ENCODE measurements at regions not wholly inside any gene's neighbourhood (a gene's known extent, or its start where the extent isn't known, plus 50 kb on each side); places are given as distances from the start of the nearest gene placed in this dataset.

DNA sequence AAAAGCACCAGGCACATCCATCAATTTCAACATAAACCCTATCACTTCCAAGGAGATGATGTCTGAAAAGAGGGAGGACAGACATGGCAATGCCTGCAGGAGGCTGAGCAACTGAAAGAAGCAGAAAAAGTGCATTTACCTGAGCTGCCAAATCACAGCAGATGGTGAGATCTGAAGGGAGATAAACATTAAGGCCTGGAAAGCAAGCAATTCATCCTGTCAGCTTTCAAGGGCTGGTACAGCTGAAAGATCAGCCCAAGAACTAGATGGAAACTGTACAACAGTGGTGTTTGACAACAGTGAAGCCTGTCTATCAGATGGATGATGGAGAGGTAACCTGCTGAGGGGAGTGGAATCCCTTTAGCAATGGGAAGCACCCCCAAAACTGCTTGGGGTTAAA, 433.2 kb upstream of the ZNF608 start:
- H3K4me1 ChIP-seq (ENCODE audit: insufficient read depth, low read length, poor library complexity, severe bottlenecking), result no peaks in the 10 kb centered on the region
- intact Hi-C loops (cut with micrococcal nuclease; ENCODE audit: unreplicated experiment), result no loop called here
- TF ChIP-seq, protein P1, sequence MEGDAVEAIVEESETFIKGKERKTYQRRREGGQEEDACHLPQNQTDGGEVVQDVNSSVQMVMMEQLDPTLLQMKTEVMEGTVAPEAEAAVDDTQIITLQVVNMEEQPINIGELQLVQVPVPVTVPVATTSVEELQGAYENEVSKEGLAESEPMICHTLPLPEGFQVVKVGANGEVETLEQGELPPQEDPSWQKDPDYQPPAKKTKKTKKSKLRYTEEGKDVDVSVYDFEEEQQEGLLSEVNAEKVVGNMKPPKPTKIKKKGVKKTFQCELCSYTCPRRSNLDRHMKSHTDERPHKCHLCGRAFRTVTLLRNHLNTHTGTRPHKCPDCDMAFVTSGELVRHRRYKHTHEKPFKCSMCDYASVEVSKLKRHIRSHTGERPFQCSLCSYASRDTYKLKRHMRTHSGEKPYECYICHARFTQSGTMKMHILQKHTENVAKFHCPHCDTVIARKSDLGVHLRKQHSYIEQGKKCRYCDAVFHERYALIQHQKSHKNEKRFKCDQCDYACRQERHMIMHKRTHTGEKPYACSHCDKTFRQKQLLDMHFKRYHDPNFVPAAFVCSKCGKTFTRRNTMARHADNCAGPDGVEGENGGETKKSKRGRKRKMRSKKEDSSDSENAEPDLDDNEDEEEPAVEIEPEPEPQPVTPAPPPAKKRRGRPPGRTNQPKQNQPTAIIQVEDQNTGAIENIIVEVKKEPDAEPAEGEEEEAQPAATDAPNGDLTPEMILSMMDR (conservative IDR thresholded peaks at IDR 0.05; ENCODE audit: low read length), result no peak
- TF ChIP-seq EZH2phosphoT487 (IDR thresholded peaks at IDR 0.05; ENCODE audit: borderline replicate concordance, low read depth, low read length), result no peak
- H3K27ac ChIP-seq (ENCODE audit: low read depth, low read length, poor library complexity, severe bottlenecking), result no peak overlapping the region
- no peaks in the 10 kb centered on the region for H4K20me1 ChIP-seq (ENCODE audit: insufficient read depth, low read length)
- H2AFZ ChIP-seq (ENCODE audit: low read length), result no peak overlapping the region
- H3K4me2 ChIP-seq (ENCODE audit: low read length), result no peak overlapping the region
- no peak for DNase-seq (ENCODE audit: low spot score)
- H3K36me3 ChIP-seq (ENCODE audit: insufficient read depth, low read length), result no peaks in the 10 kb centered on the region
- no peak overlapping the region for H3K4me3 ChIP-seq (ENCODE audit: low read depth, low read length, poor library complexity, severe bottlenecking)
- H3K9me2 ChIP-seq (ENCODE audit: insufficient read depth, low read length), result no peaks in the 10 kb centered on the region
- no peaks in the 10 kb centered on the region for H3K9me3 ChIP-seq (ENCODE audit: low read length)
- POLR2A ChIA-PET, result interaction anchor here (0.6 to 3.7 kb wide), 3 partner anchors 8 to 406 kb away, joined by 3 to 16 read pairs (median 3); no protein-coding TSS in a partner anchor
- H3K79me2 ChIP-seq (ENCODE audit: insufficient read depth, low read depth, low read length), result no peaks in the 10 kb centered on the region
- CTCF ChIA-PET (ENCODE audit: unreplicated experiment), result no interaction called here
- BruUV-seq (replicated peaks), result no TSS peak

DNA sequence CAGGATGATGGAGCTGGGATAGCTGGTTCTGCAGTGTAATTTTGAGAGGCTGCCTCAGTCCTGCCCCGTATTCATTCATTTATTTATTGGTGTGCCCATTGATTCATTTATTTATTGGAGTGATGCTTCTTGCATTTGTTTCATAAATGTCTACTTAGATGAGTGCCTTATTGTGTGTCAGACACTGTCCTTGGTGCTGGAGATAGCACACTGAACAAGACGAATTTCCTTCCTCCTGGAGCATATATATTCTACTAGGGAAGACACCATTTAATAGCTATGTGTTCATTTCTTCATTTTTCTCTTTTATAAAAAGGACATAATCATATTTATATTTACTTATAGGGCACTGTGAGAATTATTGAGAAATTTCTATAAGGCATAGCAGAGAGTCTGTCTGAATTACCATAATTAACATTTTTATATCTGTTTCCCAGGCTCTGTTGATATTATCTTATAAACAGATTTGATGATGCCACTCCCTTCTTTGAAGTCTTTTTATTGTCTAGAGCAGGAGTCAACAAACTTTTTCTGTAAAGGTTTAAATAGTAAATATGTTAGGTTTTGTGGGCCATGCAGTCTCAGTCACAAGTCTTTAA, 433.9 kb upstream of the ZNF608 start:
- Histone ChIP-seq H3K4me2 (ENCODE audit: low read length) (no peak overlapping the region), H2AFZ (ENCODE audit: low read length) (no peak overlapping the region), H3K4me1 (ENCODE audit: insufficient read depth, low read length, poor library complexity, severe bottlenecking) (no peaks in the 10 kb centered on the region), H3K27ac (ENCODE audit: low read depth, low read length, poor library complexity, severe bottlenecking) (no peak overlapping the region), H3K9me2 (ENCODE audit: insufficient read depth, low read length) (no peaks in the 10 kb centered on the region), H3K36me3 (ENCODE audit: insufficient read depth, low read length) (no peaks in the 10 kb centered on the region), H3K79me2 (ENCODE audit: insufficient read depth, low read depth, low read length) (no peaks in the 10 kb centered on the region), H3K4me3 (ENCODE audit: low read depth, low read length, poor library complexity, severe bottlenecking) (no peak overlapping the region), H4K20me1 (ENCODE audit: insufficient read depth, low read length) (no peaks in the 10 kb centered on the region), H3K9me3 (ENCODE audit: low read length) (no peaks in the 10 kb centered on the region)
- no peak for TF ChIP-seq EZH2phosphoT487 (IDR thresholded peaks at IDR 0.05; ENCODE audit: borderline replicate concordance, low read depth, low read length)
- TF ChIP-seq, protein P1 (conservative IDR thresholded peaks at IDR 0.05; ENCODE audit: low read length), result no peak
- CTCF ChIA-PET (ENCODE audit: unreplicated experiment), result interaction anchor here (1.1 kb wide), 1 partner anchor 9 kb away, joined by 4 read pairs; no protein-coding TSS in a partner anchor
- intact Hi-C loops (cut with micrococcal nuclease; ENCODE audit: unreplicated experiment), result no loop called here
- DNase-seq (ENCODE audit: low spot score), result no peak
- BruUV-seq (replicated peaks), result no TSS peak
- POLR2A ChIA-PET, result interaction anchor here (3.7 kb wide), 1 partner anchor 9 kb away, joined by 16 read pairs; no protein-coding TSS in a partner anchor

- H3K9me2 ChIP-seq (ENCODE audit: insufficient read depth, low read length), result no peaks in the 10 kb centered on the region
- no peaks in the 10 kb centered on the region for H3K79me2 ChIP-seq (ENCODE audit: insufficient read depth, low read depth, low read length)
- no peak overlapping the region for H3K4me3 ChIP-seq (ENCODE audit: low read depth, low read length, poor library complexity, severe bottlenecking)
- POLR2A ChIA-PET, result interaction anchor here (0.7 to 3.7 kb wide), 4 partner anchors 10 to 451 kb away, joined by 3 to 16 read pairs (median 4); no protein-coding TSS in a partner anchor
- CTCF ChIA-PET (ENCODE audit: unreplicated experiment), result interaction anchor here (1.1 kb wide), 1 partner anchor 10 kb away, joined by 4 read pairs; no protein-coding TSS in a partner anchor
- TF ChIP-seq, protein P1 (conservative IDR thresholded peaks at IDR 0.05; ENCODE audit: low read length), result no peak
- no peak for TF ChIP-seq EZH2phosphoT487 (IDR thresholded peaks at IDR 0.05; ENCODE audit: borderline replicate concordance, low read depth, low read length)
- H2AFZ ChIP-seq (ENCODE audit: low read length), result no peak overlapping the region
- BruUV-seq (replicated peaks), result no TSS peak
- no peaks in the 10 kb centered on the region for H4K20me1 ChIP-seq (ENCODE audit: insufficient read depth, low read length)
- H3K4me1 ChIP-seq (ENCODE audit: insufficient read depth, low read length, poor library complexity, severe bottlenecking), result no peaks in the 10 kb centered on the region
- no peak for DNase-seq (ENCODE audit: low spot score)
- intact Hi-C loops (cut with micrococcal nuclease; ENCODE audit: unreplicated experiment), result no loop called here
- no peaks in the 10 kb centered on the region for H3K36me3 ChIP-seq (ENCODE audit: insufficient read depth, low read length)
- no peaks in the 10 kb centered on the region for H3K9me3 ChIP-seq (ENCODE audit: low read length)
- H3K27ac ChIP-seq (ENCODE audit: low read depth, low read length, poor library complexity, severe bottlenecking), result no peak overlapping the region
- H3K4me2 ChIP-seq (ENCODE audit: low read length), result no peak overlapping the region
Measured at GRCh38 chr5:125181159-125181558, 434.7 kb upstream of the ZNF608 start.
